Hematopoietic multipotent progenitor cell treated with erythropoietin and hydrocortisone succinate and interleukin-3 and kit ligand, for 17 days (in vitro differentiated cells): ENCODE measurements at regions not wholly inside any gene's neighbourhood (a gene's known extent, or its start where the extent isn't known, plus 50 kb on each side); places are given as distances from the start of the nearest gene placed in this dataset.

ENCODE experiments used
- DNase-seq: peaks from one replicate; pipeline ENCODE4 v3.0.0-alpha.2; 2015; ENCODE audit warnings: low spot score

DNA sequence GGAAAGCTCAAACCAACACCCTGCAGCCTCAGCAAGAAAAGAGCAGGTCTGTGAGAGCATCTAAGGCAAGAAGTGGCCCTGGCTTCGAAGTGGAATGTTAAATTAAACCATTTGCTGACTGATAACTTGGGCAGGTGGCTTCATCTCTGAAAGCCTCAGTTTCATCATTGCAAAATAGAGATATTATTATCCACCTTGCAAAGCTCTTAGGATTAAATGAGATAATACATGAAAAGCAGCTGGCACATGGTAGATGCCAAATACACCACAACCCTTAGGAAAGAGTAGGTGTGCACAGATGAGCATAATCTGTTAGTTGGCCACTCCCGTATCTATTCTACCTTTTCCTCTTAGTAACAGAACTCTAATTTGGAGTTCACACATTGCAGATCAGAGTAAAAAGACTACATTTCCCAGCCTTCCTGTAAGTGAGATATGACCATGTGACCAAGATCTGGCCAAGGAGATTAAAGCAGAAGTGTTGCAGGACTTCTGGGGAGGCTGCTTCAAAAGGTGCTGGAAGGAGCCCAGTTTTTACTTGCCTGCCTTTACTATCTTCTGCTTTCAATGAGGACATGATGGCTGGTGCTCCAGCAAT lies 288.7 kb downstream of the SOX9 start:
- DNase-seq = no peak

DNA sequence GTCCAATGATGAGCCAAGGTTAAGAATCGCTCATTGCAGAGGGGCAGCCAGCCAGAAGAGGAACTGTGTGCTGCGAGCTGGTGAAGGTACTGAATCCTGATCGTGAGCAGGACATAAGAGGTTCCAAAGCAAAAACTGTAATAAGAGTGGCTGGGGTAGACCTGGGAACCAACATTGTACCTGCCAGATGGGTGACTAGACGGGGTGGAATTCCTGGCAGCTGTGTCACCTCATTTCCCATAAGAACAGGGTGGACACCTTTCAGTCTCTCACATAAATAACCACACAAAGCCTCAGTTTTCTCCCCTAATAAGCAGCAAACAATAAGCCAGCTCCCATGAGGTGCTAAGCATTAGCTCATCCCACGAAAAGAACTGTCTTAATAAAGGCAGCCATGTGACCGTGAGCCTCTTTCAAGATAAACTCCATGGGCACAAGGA lies 290.3 kb downstream of the SOX9 start:
- DNase-seq = no peak

DNA sequence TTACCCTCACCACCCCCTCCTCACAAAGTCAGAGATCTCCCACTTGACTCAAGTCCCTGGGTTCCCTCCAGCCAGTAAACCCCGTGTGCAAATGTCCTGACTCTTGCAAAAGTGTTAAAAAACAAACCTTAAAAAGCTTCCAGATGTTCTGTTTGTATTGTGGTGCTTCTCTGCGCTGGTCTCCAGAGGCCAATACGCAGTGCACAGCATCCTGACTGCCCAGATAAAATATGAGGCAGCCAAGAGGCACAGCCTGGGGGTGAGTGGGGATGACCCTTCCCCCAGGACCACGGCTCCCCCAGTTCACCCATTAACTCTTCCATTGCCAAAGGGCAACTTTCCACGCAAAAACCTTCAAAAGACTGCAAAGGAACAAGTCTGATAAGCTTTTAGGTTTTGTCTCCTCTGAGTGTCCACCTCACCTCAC lies 291.8 kb downstream of the SOX9 start:
- no peak for DNase-seq

DNA sequence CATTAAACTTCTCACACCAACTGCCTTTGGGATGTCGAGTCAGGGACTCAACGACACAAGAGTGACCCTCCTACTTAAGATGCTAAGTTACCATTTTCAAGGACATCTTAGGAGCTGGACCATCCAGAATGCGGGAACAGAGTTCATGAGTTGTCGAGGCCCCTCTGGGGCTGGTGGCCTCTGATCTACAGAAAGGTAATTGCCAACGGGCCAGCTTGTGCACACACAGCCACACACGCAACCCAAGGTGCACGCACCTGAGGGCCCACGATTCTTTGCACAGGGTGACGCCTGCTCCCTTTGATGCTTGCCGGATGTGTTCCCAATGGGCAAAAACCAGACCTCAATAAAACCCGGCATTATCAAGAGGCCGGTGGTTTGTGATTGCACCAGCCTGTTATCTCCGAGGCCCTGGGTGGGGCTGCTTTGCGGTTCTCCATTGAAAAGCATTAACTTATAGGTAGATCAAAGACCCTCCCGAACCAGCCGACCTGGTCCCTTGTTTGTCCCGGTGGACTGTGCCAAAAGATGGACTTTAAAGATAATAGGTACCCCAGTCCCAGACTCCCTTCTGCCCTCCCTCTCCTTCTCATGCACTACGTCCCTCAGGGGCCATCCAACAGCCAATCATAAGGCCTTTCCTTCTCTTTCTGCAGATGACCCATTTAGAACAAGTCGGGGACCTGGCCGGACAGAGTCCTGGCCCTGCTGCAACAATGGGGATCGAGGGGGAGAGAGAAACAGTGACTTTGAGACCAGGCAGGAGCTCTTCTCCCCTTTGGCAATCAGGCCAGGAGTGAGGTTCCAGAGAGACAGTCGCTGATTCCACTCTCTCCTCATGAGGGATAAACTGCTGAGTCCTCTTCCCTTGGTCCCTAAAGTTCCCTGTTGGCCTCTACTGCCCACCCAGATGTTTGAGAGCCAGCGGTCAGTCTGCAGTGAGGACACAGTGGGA lies 292.5 kb downstream of the SOX9 start:
- DNase-seq = no peak

DNA sequence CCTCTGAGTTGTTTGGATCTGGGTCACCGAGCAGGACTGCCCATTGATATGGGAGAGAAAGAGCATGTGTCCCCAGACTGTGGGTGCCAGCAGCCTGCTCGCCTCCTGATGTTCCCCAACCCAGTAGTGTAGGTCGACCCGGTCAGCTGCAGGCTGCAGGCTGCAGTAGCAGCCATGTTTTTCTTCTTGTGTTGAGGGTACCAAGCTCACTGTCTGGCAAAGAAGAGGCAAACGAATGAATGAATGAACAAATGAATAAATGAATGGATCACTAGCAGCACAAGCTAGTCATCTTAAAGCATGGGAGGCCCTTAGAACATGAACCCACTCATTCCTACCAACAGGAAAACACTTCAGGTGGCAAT lies 293.2 kb downstream of the SOX9 start:
- no peak for DNase-seq

DNA sequence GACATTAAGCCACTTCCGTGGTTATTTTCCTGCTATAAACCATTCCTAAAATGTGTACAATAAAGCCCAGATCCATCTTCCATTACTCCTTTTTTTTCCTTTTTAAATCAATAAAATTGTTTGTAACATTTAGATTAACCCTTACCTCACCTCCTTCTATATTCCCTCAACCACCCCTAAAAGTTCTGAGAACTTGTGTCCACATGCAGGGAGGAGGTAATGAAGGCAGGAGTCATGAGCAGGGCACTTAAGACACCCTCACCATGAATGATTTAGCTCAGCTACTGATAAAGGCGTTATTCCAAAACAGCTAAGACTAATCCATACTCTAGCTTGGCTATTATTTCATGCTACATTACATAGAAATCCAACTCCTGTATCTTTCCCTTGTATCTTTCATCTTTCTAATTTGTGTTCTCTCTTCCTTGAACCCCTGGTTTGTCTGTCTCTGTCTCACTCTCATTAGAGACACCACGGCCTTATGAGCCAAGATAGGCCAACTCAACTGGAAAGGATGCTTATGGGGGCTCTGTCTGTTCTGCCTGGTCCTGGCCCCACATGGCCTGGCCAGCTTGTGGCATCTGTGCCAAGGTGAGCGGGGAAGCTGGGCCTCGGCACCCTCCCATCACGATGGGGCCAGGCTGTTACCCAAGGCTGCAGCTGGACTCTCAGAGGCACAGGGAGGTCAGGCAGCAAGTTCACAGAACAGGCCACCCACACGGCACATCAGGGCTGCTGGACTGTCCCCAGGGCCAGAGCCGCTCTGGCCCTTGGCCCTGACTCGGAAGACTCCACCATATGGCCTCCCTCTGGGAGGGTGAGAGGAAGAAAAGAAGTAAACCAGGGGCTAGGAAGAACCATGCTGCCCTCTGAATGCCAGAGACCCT lies 294.4 kb downstream of the SOX9 start:
- DNase-seq = no peak

DNA sequence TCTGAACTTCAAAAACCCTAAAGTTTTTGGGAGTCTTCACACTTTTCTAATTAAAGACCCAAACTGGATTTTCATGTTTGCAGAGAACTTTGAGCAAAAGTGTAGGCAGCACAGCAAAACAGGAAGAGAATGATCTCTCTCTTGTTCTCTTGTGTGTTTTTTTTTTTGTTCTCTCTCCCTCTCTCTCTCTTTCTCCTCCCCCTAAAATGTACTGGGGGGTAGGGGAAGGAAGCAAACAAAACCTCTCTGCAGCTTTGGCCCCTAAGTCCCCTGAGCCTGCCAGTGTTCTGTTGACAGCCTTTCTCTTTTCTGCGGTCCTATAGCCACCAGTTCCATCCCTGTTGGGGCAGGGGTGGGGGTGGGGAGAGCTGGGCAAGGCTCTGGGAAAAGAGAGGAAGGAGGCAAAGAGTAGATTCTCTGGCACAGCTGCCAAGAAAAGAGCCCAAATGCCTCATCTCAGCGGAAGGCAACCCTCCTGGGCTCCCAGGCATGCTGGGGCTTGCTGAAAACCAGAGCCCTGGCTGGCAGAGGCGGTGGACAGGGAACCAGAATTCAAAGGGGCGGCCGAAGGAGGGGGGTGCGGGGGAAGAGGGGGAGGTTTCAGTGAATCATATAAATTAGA lies 295.3 kb downstream of the SOX9 start:
- DNase-seq = no peak

DNA sequence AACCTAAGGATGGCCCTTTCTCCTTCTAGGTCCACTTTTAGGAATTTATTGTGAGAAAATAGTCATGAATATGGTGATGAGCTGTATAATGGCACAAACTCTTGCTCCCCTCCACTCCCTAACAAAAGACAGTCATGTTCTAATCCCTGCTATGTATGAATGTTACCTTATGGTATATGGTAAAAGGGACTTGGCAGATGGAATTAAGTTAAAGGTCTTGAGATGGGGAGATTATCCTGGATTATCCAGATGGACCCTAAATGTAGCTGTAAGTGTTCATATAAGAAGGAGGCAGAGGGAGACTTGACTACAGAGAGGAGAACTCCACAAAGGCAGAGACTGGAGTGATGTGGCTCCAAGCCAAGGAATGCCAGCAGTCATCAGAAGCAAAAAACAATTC lies 296.1 kb downstream of the SOX9 start:
- DNase-seq = no peak

DNA sequence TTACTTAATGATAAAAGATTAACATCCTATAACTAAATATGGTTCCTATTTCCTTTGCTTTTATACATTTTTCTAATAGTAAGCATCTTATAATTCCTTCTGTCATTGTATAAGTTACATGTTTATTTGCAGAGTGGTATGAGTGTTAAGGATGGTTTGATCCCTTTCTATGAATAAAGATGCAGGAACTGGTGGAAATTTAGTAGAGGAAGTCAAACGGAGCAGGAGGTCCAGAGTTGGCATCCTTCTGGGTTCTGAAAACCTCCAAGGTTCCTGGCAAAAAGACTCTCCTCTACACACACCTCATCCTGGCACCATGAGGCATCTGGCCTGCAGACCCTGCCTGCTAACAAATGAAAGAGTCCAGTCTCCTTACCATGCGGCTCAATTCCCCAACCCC lies 296.8 kb downstream of the SOX9 start:
- no peak for DNase-seq

DNA sequence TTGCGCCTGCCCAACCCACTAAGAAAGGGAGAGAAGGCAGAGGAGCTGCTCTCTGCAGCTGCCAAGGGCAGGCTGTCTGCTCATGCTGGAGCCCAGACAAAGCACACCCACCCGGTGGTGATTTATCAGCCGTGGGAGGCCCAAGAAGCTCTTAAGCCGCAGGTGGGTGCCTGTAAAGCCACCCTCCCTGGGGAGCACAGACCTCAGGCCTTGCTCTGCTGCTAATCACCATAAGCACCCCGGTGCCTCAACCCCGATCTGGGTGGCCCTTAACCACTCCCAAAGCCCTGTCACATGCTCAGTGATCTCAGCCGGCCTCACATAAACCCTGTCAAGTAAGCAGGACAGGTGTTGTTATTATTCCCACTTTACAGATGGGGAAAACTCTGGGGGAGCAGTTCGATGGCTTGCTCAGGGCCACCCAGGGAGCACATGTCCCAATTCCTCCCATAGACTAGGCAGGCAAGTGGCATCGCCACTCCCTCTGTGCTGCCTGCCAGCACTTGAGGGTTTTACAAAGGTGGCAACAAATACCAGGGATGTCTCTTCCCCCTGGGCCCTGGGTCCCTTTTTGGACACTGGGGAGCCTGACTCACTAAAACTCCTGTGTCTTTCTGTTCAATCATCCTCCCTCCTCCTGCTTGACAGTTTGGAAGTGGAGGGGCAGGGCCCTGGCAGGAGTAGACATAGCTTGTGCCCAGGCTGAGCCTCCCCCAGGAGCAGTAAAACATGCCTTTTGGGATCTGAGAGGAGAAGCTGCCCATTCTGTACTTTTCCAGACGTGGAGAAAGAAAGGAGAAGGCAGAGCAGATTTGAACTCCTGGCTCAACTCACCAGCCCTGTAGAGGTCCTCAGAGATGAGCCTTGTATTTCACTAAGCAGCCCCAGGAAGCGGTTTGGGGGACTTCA lies 299.3 kb downstream of the SOX9 start:
- no peak for DNase-seq

DNA sequence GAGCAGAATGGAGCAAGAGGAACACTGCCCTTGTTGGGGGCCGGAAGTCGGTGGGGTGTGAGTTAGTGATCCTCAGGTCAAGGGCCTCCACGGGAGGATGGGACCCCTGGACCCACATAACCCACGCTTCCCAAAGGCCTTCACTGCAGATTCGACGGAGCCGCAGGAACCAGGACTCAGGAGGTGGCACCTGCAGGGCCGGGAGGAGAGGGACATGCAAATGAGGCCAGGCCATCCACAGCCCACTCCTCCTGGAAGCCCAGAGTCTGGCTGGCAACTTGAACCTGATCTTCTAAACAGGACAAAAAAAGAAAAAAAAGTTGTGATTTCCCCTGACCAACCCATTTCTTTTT lies 299.9 kb downstream of the SOX9 start:
- DNase-seq = no peak

DNA sequence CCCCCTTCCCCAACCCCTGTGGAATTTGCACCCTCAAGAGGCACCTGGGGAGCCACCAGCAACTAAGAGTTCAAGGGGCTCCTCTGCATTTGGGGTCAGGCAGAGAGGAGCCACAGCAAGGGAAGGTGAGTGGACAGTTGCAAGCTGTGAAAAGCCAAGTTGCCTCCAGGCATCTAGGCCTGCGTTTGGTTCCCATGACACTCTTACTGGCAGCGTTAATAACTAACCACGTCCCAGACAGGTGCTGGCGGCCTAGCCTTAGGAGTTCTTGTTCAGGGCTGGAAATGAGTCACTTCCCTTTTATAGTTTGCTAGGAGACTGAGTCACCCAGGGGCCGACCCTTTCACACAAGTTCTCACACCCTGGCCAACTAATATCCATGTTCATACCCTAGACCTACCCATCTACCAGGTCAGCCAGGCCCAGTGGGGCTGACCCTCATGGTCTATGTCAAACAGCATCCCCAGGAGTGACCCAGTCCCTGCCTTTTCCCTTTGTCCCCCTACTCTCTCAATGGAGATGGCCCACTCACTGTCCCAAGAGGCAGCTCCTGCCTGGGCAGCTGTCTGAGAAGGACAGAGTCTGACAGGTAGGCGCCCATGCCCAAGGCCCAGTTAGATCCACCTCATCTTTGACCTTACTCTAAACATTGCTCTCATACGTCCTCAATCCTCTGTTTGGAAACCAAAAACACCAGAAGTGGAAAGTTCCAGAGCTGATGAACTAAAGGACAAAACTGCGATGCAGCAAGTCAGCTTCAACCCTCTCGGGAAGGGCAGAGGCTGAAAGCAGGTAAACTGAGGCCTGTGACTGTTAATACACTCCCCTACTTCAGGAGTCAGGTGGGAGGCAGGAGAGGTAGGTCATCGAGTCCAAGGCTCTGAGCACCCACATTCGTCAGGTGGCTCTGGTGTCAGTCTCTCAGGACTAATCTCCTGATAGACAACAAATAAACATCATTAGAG lies 300.6 kb downstream of the SOX9 start:
- DNase-seq = no peak

DNA sequence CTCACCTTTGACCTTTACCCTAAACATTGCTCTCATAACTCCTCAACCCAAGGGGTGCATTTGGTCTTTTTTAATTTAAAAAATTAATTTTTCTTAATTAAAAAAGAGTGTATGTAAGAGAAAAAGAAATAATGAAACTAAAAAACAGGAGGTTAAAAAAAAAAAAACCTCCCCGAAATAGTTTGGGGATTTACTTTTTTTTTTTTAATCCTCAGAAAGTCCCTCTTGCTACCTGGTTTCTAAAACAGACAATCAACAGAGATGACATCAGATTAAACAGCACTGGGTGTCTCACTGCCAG lies 301.3 kb downstream of the SOX9 start:
- DNase-seq = no peak

DNA sequence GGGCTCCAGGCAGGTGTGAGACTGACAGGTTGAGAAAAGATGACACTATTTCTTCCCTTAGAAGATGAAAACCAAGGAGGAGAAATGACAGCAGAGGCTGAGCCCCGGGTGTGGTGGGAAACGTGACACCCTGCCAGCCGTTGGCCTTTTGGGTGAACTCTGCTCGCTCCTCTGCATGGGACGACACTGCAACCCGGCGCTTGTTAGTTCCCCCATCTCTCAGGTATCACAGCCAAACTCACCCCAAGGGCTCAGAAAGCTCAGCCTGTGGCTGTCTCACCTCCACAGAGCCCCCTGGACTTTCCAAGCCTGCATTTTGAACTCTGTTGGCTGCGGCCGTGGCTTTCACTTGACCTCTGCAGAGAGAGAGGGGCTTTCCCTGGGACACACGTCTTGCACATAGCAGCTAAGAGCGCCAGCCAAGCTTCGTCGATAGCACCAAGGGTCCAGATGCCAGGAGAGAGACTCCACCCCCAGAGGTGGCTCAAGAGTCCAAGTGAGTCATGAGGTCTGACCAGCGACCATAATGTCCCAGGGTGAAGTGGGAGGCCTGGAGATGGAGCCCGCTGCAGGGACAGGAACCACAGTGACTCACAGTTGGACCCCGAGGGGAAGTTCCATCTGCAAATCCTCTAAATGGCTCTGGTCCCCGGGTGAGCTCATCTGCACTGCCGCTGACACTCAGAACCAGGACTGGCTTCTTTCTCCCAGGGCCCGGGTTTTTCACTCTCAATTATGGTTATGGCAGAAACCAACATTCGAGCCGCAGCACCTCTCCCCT lies 301.9 kb downstream of the SOX9 start:
- DNase-seq = no peak

DNA sequence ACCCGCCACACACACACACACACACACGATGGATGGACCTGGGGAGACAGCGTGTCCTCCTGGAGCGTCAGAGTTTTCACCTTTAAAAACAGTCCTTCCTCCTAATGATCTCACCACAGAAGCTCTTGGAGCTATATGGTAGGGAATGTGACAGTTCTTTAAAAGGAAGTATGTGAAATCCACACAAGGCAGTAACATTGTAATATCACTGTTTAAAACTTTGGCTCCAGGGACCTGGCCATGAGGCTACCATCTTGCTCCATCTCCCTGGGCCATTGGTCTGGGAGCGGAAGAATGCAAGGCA lies 302.4 kb downstream of the SOX9 start:
- DNase-seq = no peak

DNA sequence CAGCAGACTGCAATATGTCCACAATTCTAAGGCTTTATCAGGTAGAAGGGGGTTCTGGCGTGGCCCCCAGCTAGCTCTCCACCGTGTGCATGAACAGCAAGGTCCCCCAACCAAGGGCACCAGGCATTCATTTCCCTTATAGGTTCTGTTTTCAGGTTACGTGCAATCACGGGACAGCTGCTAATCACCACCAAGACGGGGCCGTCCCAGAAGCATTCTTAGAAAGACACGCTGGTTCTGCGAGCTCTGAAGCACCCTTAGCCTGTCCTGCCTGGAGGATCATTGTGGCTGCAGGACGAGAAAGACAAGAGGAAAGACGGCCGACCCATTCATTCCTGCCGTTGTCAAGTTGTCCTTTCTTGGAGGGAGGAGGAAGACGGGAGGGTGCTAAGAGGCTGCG lies 302.9 kb downstream of the SOX9 start:
- no peak for DNase-seq

DNA sequence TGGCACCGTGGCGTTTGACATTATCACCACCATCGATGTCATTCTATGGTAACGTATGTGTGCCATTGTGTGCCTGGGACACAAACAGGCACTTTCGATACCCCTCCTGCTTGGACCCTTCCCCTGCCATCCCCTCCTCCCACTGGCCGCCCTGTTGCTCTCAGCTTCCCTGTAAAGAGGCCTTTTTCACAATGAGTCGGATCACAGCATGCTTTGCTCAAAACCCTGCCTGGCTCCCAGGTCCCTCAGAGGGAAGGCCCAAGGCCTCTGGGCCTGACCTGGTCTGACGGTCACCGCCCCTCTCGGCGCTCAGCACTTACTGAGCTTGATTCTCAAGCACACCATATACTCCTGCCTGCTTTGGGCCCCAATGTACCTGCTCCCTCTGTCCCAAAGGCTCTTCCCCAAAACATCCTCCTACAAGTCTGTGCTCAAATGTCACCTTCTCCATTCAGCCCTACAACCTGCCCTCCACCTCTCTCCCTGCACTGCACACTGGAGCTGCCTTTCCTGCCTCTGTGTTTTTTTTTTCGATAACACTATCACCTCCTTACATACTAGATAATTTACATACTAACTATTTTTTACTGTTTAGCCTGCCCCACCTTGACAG lies 303.8 kb downstream of the SOX9 start:
- DNase-seq = no peak

DNA sequence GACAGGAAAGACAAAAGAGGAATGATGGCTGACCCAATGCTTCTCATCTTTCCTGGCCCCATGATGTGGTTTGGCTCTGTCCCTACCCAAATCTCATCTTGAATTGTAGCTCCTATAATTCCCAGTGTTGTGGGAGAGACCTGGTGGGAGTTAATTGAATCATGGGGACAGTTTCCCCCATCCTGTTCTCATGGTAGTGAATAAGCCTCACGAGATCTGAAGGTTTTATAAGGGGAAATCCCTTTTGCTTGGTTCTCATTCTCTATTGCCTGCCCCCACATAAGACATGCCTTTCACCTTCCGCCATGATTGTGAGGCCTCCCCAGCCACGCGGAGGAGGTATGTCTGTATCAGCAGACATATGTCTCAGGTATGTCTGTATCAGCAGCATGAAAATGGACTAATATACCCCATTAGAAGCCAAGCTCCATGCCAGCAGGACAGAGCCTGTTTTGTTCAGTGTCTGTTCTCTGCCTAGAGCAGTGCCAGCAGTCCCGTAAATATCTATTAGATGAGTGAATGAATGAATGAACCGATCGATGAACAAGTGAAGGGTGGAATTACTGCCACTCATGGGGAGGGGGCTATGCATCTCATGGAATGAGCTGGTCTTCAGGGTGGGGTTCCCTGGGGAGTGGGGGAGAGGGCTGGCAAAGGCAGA lies 304.4 kb downstream of the SOX9 start:
- no peak for DNase-seq

DNA sequence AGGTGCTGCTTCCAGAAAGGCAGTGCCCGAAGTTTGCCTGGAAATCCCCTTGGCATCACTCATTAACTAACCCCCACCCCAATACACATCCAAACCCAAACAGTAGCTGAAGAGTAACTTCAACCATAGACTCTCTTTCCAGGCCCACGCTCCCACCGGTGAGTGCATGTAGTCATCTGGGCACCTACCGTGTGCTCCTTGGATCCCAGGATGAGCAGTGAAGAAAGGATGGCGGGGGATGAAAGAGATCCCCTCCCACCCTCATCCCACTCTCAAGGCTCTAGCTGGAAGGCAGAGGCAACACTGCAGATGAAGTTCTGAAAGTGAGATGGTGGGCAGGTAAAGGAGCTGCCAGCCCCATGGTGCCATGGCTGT lies 305.0 kb downstream of the SOX9 start:
- no peak for DNase-seq
